CD1c-positive myeloid dendritic cell (primary cell): ENCODE measurements at regions not wholly inside any gene's neighbourhood (a gene's known extent, or its start where the extent isn't known, plus 50 kb on each side); places are given as distances from the start of the nearest gene placed in this dataset.
A peak's percentile ranks its signal among the peaks of the same experiment; 100 is the strongest.

ENCODE experiments used
- DNase-seq: peaks from one replicate; pipeline ENCODE4 v3.0.0-alpha.2; 2016; ENCODE audit errors: extremely low spot score

GRCh38 chr11:119547511-119547910 lies 124.5 kb upstream of the THY1 start:
- no peak for DNase-seq

GRCh38 chr11:119545978-119546915 lies 123.3 kb upstream of the THY1 start:
- no peak for DNase-seq

DNA sequence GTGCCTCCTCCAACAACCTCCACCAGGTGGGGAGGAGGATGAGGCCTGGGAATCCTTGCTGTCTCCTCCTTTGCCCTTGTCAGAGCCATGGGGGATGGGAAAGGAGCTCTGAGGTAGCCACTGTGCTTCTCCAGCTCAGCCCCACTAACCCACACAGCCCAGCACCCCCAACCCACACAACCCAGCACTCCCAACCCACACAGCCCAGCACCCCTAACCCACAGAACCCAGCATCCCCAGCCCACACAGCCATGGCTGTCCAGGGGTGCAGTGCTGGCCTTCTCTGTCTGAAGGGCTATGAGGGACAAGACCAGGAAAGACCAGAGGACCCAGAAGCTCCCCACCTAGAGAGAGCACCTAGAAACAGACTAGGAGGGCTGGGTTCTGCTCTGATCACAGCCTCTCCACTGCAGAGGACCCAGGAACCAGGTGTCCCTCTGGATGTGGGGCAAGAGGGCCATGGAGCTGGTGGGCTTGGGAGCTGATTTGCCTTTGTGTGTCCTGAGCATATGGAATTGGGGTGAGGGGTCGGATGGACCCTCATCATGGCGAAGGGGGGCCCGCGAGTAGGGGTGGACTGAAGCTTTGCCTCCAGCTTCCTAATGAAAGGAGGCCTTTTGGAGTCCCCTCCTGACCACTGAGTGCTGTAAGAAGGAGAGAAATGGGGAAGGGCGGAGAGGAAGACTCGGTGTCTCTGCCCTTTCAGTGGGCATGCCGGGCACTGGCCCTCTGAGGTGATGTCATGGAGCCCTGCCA lies 117.6 kb upstream of the THY1 start:
- DNase-seq: no peak

DNA sequence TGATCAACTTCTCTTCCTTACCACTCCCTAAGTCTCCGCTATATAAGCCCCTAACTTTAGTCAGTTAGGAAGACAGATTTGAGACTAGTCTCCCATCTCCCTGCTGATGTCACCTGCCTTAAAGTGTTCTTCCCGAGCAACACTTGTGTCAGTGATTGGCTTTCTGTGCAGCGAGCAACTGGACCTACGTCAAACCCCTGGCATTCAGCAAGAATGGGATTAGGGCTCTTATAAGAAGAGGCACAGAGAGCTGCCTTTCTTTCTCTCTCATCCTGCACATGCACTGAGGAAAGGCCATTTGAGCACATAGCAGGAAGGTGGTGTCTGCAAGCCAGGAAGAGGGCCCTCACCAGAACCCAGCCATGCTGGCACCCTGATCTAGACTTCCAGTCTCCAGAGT lies 116.6 kb upstream of the THY1 start:
- DNase-seq: no peak

- peak; percentile 87 for DNase-seq
Measured at GRCh38 chr11:119538753-119539152, 115.8 kb upstream of the THY1 start.

GRCh38 chr11:119537306-119538253 lies 114.6 kb upstream of the THY1 start:
- peak; percentile 54 for DNase-seq

DNA sequence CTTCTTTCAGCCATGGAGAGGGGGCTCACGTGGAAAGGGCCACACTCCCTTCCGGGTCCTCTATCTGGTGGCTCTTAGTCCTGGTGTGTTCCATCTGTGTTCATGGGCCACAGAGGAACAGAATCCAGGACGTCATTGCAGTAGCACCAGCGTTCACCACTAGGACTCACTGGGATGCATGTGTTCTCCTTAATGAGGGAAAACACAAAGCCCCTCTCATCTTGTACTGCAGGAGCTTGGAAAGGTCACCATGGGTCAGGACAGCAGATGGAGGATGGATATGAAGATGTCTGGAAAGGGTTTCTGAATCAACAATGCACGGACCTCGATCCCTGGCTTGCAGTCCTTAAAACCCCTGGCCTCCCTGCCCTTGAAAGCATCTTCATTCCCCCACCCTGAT lies 113.8 kb upstream of the THY1 start:
- no peak for DNase-seq

GRCh38 chr11:119533921-119534736 lies 111.2 kb upstream of the THY1 start:
- DNase-seq: peak; percentile 77

DNA sequence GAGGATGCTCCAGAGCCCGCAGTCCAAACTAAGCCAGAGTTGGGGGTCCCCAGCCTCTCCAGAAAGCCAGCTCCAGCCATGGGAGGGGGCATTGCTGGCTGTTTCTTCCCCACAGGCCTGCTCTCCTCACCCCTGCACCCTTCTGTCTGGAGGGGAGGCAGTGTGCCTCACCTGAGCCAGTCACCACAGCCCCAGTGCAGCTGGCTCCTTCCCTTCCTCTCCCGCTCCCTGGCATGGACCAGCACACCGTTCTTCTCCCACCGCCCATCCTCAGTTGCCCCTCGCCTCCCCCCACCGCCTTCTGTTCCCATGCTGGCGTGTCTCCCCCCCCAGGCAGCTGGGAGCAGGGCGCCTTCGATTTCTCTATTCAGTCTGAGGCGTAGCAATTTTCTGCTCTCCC lies 110.5 kb upstream of the THY1 start:
- no peak for DNase-seq

DNA sequence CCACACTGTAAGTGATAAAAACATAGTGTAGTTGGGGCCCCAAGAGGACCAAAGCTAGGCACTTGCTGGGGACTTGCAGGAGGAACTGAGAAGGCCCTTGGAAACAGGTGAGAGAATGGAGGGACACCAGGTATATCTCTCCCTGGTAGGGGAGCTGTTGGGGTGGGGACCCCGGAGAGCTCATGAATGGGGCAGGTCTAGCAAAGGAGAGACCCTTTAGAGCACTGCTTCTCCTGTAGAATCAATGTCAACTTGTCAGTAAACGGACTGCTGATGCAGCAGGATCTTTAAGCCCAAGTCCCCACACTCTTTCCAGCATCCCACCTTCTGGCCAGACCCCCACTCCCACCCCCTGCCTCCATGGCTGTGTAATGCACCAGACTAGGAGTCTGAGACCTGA lies 109.6 kb upstream of the THY1 start:
- DNase-seq: no peak

- no peak for DNase-seq
Measured at GRCh38 chr11:119531623-119532022, 108.7 kb upstream of the THY1 start.

GRCh38 chr11:119531056-119531455 lies 108.1 kb upstream of the THY1 start:
- DNase-seq: no peak

DNA sequence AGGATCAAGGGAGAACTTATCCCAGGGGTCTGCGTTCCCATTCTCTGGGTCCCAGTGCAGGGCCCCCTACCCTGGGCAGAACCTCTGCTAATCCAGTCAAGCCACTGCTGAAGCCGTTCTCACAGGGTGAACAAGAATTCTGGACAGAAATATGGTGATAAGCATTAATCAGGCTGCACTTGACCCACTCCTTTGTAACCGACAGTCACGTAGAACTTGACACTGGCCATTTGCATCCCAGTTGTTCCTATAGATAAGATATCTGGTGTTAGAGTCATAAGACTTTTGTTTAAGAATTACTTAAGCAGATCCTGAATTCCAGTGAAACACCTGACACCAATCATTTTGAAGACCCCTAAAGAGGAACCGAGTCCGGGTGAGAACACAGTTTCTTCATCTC lies 107.5 kb upstream of the THY1 start:
- no peak for DNase-seq

- DNase-seq: no peak
Measured at GRCh38 chr11:119529936-119530335, 107.0 kb upstream of the THY1 start.

- no peak for DNase-seq
Measured at GRCh38 chr11:119529063-119529845, 106.3 kb upstream of the THY1 start.

- no peak for DNase-seq
Measured at GRCh38 chr11:119525867-119526196, 102.9 kb upstream of the THY1 start.

DNA sequence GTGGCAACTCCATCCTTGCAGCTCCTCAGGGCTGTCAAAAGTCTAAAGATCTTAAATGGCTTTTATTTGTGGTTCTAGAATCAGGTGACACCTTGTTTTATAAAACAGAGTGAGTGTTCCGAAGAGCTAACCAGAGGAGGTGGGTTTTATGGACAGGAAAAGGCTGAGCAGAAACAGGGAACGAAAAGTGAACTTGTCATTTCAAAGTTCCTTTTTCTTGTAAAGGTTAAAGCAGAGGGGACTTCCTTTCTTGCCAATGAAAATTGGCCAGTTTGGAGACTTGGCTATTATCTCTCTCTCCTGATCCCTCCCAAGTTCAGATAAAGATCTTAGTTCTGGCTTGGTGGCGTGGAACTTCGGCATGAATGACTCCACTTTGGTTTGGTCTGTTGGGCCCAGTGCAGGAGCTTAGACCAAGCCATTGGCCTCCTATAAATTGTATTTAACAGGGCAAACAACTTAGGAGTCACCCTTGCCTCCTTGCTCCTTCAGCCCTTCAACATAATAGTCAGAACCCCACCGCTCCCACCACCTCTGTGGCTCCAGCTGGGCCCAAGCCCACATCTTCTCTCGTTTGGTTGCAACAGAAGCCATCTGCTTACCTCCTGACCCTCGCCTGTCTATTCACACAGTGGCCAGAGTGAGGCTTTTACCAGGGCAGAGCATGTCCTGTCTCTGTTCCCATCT lies 102.4 kb upstream of the THY1 start:
- DNase-seq: peak; percentile 85

DNA sequence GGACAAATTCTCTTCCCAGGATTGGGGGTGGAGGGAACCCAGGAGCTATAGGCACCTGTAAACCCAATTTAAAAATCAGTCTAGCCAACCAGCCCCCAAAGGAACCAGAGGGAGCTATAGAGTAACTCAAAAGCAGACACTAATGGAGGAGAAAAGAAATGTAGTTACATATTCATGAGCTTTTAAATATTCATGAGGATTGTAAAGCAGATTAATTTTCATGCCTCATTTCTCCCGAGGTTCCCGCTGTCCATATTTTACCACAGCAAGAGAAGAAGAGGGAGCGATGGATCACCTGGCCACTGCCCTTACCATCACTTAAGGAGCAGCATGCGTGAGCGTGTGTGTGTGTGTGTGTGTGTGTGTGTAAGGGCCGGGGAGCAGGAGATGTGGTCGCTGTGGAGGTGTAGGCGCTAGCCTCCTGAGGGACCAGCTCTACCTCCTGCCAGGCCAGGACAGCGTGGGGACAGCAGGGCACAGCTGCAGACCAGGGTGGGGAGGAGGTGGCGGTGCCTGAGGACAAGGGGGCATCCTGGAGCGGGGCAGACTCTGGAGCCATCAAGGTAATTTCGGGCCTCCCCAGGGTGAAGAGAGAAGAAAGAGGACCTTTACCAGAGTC lies 100.7 kb upstream of the THY1 start:
- no peak for DNase-seq

GRCh38 chr11:119522609-119523008 lies 99.6 kb upstream of the THY1 start:
- no peak for DNase-seq
